SK-N-SH treated with all-trans-retinoic acid at 6 μM for 48 hours (cell line): ENCODE measurements at regions not wholly inside any gene's neighbourhood (a gene's known extent, or its start where the extent isn't known, plus 50 kb on each side); places are given as distances from the start of the nearest gene placed in this dataset.

Source experiments
- ARNTL ChIP-seq: fragments of 450-650 bp; formaldehyde crosslinking; IDR thresholded peaks from 2 replicates; pipeline ENCODE4 v1.5.0; 2020; ENCODE audit warnings: low read depth, mild to moderate bottlenecking, moderate library complexity, borderline replicate concordance
- ESRRG ChIP-seq: fragments of 250-450 bp; sonication (Bioruptor Pico); IDR thresholded peaks from 2 replicates; pipeline ENCODE4 v1.6.1; 2021; ENCODE audit warnings: mild to moderate bottlenecking
- GLIS3 ChIP-seq: fragments of 250-450 bp; sonication (Bioruptor Pico); IDR thresholded peaks from 2 replicates; pipeline ENCODE4 v1.5.0; 2020; ENCODE audit warnings: mild to moderate bottlenecking, moderate library complexity
- OSR1 ChIP-seq: fragments of 250-450 bp; sonication (Bioruptor Pico); IDR thresholded peaks from 2 replicates; pipeline ENCODE4 v1.8.0; 2022; ENCODE audit warnings: moderate library complexity, mild to moderate bottlenecking, inconsistent platforms

GRCh38 chr2:216274194-216274840, 98.0 kb downstream of the MARCHF4 start:
- no peak for TF ChIP-seq OSR1 (CRISPR knock-in tag)
- no peak for TF ChIP-seq GLIS3
- no peak for TF ChIP-seq ESRRG
- TF ChIP-seq ARNTL (CRISPR knock-in tag) = no peak
